Ishikawa (cell line): ENCODE measurements at regions not wholly inside any gene's neighbourhood (a gene's known extent, or its start where the extent isn't known, plus 50 kb on each side); places are given as distances from the start of the nearest gene placed in this dataset.

Source experiments
- CEBPB ChIP-seq: IDR thresholded peaks from 2 replicates; pipeline ENCODE4 v1.6.1; 2012
- EGR1 ChIP-seq: IDR thresholded peaks from 2 replicates; pipeline ENCODE4 v1.6.1; 2012
- EP300 ChIP-seq: IDR thresholded peaks from 2 replicates; pipeline ENCODE4 v1.6.1; 2012; ENCODE audit warnings: borderline replicate concordance
- FOXM1 ChIP-seq: IDR thresholded peaks from 2 replicates; pipeline ENCODE4 v1.6.1; 2012; ENCODE audit warnings: low read depth, borderline replicate concordance
- TCF12 ChIP-seq: IDR thresholded peaks from 2 replicates; pipeline ENCODE4 v1.6.1; 2012; ENCODE audit warnings: low read depth
- TEAD4 ChIP-seq: IDR thresholded peaks from 2 replicates; pipeline ENCODE4 v1.6.1; 2012
- YY1 ChIP-seq: IDR thresholded peaks from 2 replicates; pipeline ENCODE4 v1.6.1; 2012; ENCODE audit warnings: low read depth
- TF ChIP-seq, protein P1 (sequence below): IDR thresholded peaks from 2 replicates; pipeline ENCODE4 v1.6.1; 2012

DNA sequence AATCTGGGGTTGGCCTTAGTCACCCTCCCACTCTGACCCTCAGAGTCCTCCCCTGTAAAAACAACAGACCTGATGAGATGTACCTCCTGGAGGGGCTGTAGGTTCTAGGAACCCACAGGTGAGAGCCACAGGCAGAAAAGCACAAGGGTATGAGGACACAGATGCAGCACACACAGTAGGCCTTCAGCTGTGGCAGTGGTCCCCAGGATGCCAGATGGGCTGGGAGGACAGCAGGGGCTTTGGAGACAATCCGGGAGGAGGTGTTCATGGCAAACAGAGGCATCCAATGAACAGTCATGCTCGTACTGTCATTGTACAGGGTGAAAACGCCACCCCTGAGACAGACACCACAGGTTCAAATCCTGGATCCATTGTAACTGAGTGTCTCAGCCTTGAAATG is 463.1 kb downstream of the MATN1 start:
- TF ChIP-seq EP300 (no peak), YY1 (no peak), EGR1 (no peak), TEAD4 (no peak), TCF12 (no peak), FOXM1 (no peak), CEBPB (no peak)
- TF ChIP-seq, protein P1, sequence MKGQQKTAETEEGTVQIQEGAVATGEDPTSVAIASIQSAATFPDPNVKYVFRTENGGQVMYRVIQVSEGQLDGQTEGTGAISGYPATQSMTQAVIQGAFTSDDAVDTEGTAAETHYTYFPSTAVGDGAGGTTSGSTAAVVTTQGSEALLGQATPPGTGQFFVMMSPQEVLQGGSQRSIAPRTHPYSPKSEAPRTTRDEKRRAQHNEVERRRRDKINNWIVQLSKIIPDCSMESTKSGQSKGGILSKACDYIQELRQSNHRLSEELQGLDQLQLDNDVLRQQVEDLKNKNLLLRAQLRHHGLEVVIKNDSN = no peak
